A673 (cell line): ENCODE measurements at regions not wholly inside any gene's neighbourhood (a gene's known extent, or its start where the extent isn't known, plus 50 kb on each side); places are given as distances from the start of the nearest gene placed in this dataset.

Source experiments
- CTCF ChIP-seq: fragments of 300-800, 200-600 bp; sonication (generic); conservative IDR thresholded peaks from 2 replicates; pipeline ENCODE4 v1.5.1; 2017; ENCODE audit warnings: low read depth, mild to moderate bottlenecking, antibody characterized with exemption, low read length, moderate library complexity, mixed read lengths
- EZH2 ChIP-seq: fragments of 200-600 bp; sonication (generic); IDR thresholded peaks from 2 replicates; pipeline ENCODE4 v1.6.1; 2017; ENCODE audit warnings: borderline replicate concordance, low read depth, mild to moderate bottlenecking, mixed read lengths, antibody characterized with exemption, low read length; ENCODE audit not compliant: poor library complexity, severe bottlenecking

- TF ChIP-seq CTCF (no peak), EZH2 (no peak)
Observed at GRCh38 chr2:221318376-221319130, 253.6 kb downstream of the EPHA4 start.
